Middle frontal gyrus (tissue), 1 donor: ENCODE measurements at regions not wholly inside any gene's neighbourhood (a gene's known extent, or its start where the extent isn't known, plus 50 kb on each side); places are given as distances from the start of the nearest gene placed in this dataset.

Experiments
- DNase-seq: peaks from one replicate; pipeline ENCODE4 v3.0.0-alpha.2; 2015; ENCODE audit warnings: low spot score; ENCODE audit errors: extremely low spot score

DNA sequence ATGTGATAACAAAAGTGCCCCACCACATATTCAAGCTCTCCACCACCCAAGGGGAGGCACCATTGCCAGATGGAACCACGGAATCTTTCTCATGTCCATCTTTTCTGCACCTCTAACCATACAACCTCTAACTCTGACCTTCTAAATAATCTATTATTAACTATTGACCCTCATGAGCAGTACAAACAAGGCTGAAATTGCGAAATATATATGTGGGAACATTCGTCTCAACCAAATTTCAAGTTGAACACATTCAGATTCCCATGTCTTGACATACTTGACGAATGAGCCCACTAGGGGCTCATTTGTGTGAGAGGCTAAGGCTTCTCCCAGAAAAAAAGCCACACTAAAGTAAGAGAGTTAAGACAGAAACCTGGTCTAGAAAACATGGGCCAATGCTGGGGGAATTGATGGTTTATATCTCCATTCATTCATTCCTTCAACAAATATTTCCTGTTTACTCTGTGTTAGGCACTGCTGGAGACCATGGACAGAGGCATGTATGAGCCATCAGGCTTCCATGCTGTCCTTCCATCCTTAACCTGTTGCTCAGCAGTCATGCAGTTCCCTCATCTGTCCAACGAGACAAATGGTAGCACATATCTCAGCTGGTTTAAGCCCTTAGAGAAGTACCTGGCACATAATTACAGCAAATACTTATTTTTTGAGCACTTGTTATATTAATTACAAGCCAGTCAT is 130.4 kb downstream of the ESM1 start:
- no peak for DNase-seq

DNA sequence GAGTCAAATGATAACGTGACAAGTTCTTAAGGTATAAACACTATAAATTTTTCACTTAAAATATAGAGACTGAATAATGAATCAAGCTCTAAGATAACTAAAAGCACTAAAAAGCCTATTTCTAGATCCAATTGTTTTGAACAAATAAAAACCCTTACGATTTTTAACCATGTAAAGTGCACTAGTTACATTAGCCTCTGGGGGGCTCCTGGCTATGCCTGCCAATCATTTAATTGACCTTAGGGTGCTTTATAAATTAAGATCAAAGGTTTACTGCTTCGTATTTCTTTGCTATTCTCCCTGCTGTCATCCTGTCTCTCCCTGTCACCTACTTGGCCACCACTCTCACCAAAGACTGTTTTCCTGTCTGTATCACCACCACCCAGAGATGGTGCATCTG is 133.4 kb downstream of the ESM1 start:
- DNase-seq = no peak

DNA sequence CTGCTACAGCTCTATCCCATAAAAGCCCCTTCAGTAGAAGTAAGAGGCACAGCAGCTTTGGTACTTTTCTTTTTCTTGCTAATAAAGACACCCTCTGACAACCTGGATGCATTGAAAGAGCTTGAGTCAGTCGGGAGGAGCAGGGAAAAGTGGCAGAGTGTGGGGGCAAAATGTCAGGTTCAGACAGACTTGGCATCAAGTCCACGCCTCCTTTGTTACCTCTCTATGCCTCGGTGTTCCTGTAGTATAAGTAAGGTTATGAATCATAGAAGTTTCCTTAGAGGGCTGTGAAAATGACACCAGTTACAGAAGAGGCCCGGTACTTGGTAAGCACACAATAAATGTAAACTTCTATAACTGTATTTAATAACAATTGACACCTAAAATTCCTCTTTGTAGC is 133.9 kb downstream of the ESM1 start:
- DNase-seq = no peak

GRCh38 chr5:54848581-54848980 is 136.8 kb downstream of the ESM1 start:
- DNase-seq = no peak

DNA sequence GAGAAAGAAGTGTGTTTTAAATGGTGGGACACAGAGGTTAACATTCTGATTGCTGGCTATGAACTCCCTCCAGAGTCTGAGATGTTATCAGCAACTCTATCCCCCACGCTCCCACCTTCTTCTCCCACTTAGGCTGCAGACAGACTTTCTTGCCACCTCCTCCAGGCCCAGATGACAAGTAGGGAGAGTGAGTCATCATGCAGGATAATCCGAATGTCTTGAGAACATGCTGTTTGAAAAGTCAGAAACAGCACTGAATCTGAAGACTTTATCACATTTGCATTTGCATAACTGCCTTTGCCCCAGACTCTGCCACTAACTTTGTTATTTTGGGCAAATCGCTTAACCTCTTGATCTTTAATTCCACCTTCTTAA is 139.8 kb downstream of the ESM1 start:
- DNase-seq = no peak

DNA sequence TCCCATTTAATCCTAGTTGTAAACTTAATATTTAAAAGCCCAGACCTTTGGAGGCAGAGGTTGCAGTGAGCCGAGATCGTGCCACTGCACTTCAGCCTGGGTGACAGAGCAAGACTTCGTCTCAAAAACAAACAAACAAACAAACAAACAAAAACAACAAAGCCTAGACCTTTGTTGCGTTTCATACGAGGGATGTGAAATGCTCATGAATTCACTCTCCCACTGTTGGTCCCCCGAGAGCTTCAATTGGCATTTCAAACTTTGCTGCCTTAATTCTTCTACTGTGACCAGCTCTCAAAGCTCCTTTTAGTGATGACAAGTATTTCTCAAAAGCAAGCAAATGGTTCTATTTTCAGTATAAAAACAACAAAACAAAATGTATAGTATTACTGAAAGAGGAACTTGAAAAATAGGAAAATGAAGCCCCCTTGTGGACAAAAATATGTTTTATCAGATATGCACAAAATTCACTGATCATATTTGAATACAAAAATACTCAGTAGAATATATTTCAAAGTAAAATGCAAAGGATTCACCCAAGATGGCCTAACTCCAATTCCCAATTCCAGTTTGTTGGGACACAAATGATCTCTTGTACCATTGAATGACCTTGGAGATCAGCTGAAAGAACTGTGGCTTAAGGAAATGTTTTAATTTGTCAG is 140.4 kb downstream of the ESM1 start:
- peak; percentile 32 for DNase-seq

DNA sequence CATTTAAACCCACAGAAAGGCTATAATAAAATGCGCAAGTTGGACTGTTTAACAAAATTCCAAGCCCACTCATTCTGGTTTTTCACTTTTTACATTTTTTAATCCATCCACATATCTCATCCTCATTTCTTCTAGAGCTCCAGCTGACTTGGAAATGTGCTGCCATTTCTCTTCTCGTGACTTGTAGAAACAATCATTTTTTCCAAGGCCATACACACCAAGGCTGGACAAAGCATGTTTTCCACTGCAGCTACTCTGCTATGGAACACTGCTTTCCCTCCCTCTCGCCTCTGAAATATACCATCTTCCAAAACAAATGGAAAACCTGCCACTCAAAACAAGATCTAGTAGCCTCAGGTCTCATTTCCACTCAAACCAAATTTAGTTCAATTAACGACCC is 141.1 kb downstream of the ESM1 start:
- DNase-seq = no peak

DNA sequence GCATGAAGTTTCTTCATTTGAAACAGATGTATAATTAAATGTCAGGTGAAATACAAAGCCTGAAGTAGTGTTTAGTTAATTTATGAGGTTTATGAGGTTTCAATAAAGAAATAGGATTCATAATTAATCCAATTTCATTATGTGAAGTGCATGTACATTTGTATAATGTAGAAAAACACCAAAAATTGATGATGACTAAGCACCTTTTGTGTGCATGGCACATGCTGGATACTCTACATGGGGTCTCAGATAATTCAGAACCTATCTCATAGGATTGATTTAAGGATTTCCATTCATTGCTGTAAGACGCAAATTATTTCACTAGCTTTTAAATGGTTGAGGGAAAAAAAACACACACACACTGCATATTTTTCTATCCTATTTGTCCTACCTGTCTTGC is 143.9 kb downstream of the ESM1 start:
- DNase-seq = no peak

GRCh38 chr5:54838843-54839242 is 146.6 kb downstream of the ESM1 start:
- no peak for DNase-seq

DNA sequence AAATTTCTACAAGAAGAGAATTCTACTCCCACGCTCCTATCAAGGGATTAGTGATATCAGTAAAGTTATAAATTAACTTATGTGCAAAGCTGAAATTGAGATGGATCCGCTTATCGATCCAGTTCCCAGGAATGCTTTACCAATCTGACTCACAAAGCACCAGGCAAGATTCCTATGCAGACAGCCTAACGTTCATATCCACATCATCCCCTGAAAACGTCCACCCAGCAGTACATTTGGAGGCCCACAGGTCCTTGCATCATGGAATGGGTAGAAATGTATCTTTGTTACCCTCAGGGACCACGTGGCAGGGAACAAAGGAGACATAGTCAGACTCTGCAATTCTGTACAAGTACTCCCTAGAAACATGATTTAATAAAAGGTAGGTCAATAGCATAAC is 147.4 kb downstream of the ESM1 start:
- no peak for DNase-seq

- DNase-seq = no peak
Observed at GRCh38 chr5:54837093-54837492, 148.3 kb downstream of the ESM1 start.

GRCh38 chr5:54835647-54836046 is 149.7 kb downstream of the ESM1 start:
- DNase-seq = no peak

- no peak for DNase-seq
Observed at GRCh38 chr5:54834121-54834842, 151.1 kb downstream of the ESM1 start.

DNA sequence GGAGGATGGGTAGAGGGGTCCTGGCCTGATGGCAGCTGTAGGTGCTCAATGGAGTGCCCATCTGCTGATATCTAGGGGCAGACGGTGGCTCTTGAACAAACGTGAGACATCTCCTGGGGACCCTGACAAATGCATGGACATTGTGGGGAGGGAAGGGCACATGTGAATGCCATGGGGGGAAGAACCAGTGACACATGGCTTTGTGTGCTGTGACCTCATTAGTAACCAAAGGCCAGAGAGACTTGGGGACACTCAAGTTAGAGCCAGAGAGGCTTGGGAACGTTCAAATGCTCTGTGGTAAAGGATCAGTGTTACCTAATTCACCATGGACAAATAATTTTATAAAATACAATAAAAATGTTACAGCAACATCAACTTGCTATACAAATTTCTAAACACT is 151.8 kb downstream of the ESM1 start:
- no peak for DNase-seq

DNA sequence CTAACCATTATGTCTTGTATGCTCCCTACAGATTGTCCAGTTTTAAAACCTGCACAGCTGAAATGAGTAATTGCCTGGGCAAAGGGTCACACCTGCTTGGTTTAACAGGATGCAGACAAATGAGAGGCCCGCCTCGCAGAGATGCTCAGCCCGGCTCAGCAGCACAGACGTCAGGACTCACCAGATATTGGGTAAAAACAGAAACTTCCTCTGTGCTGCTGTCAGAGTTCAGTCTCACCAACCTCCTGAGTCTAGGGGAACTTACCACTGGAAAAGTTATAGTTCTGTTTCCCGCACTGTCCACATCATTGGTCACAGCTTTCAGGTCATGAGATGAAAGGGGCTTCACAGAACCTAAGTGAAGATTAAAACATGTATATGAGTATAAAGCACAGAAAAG is 152.5 kb downstream of the ESM1 start:
- DNase-seq = no peak

GRCh38 chr5:54832045-54832444 is 153.3 kb downstream of the ESM1 start:
- DNase-seq = no peak

DNA sequence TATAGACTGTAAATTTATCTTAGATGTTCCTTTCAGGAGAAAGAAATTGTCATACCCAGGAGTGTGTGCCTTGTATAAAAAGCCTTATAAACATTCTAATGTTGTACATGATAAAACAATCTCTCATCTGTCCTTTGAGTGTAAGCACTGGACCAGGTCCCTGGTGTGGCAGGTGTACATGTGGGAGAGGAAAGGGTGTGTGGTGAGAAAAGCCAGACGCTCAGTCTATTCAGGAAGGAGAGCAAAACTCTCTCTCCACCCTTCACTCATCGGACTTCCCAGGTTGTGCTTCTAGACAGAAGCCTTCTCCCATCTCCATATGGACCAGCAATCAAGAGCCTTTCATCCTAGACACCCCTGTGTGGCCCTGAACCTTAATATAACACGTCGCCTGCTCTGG is 154.2 kb downstream of the ESM1 start:
- no peak for DNase-seq

DNA sequence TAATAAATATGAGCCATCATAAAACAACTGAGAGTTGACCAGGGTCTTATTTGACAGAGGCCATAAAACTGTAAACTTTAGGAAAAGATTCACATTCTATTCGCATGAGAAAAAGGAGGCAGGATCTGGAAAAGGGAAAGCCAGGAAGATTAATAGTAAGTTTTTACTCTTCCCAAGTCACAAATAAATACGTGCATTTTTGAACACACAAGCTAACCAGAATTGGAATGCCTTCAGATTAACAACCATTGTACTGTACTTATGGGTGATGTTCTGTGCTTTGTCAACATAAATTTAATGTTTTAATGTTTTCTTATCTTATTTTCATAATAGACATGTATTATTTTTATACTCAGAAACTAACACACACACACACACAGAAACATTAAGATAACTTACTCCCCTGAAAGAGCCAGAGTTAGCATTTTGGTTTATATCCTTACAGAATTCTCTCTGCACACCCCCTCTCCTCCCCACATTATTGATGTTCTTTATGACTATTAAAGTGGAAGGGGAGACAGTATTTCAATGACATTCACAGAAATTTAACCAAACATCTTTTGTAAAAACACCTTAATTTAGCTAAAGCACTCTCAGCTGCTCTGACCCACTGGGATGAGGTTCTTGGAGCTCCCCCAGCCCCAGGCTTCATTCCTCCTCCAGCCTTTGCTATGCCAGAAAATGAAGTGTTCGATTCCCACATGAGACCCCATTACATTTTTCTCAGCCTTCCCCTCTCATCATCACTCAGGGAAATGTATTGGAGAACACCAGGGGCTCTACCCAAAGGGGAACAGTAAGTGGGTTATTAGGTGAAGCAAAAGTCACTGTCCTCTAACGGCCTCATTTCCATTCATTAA is 155.5 kb downstream of the ESM1 start:
- DNase-seq = no peak

- DNase-seq = no peak
Observed at GRCh38 chr5:54829102-54829501, 156.3 kb downstream of the ESM1 start.

GRCh38 chr5:54828151-54828550 is 157.2 kb downstream of the ESM1 start:
- no peak for DNase-seq

DNA sequence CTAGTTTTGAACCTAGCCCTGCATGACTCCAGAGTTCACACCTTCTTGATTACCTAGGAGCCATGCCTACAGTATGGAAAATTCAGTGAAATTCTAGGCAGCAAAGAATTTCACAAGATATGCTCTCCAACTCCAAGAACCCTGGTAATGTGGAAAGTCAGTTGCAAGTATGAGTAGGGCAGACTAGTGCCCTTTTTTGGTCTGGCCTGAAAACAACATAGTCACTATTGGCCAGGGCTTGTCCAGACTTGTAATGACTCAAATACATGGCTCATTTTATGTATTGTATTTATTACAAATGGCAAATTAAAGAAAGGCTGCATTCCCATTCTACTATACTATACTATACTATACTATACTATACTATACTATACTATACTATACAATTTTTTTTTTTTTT is 160.4 kb downstream of the ESM1 start:
- no peak for DNase-seq

- DNase-seq = no peak
Observed at GRCh38 chr5:54823006-54823405, 162.4 kb downstream of the ESM1 start.
